Stomach (tissue), 8 donors: ENCODE measurements at regions not wholly inside any gene's neighbourhood (a gene's known extent, or its start where the extent isn't known, plus 50 kb on each side); places are given as distances from the start of the nearest gene placed in this dataset.

Experiments used
- DNase-seq, 2 donors: peaks; one replicate each; pipeline versions ENCODE4 v3.0.0 to v3.0.0-alpha.2; 2013 to 2019
- H3K27ac ChIP-seq, 5 donors: fragments of 200-600 bp in 4 of 5; sonication (generic) in 4 of 5; one replicate each; pipeline ENCODE4 v1.5.1; 2013 to 2019; ENCODE audit warnings: mild to moderate bottlenecking in 1 of 5, moderate library complexity in 1 of 5
- H3K27me3 ChIP-seq, 3 donors: fragments of 200-600 bp; sonication (generic); one replicate each; pipeline ENCODE4 v1.5.1; 2017 to 2019; ENCODE audit warnings: mixed run types in 1 of 3
- H3K36me3 ChIP-seq, 4 donors: fragments of 200-600 bp; sonication (generic); 1 replicate in 3 of 4; 2 replicates in 1 of 4; pipeline ENCODE4 v1.5.1; 2016 to 2019
- H3K4me1 ChIP-seq, 4 donors: fragments of 200-600 bp; sonication (generic); one replicate each; pipeline ENCODE4 v1.5.1; 2016 to 2019
- H3K4me3 ChIP-seq, 4 donors: fragments of 200-600 bp; sonication (generic) in 3 of 4; one replicate each; pipeline ENCODE4 v1.5.1; 2016 to 2019; ENCODE audit warnings: mild to moderate bottlenecking in 1 of 4
- H3K9me3 ChIP-seq, 4 donors: fragments of 200-600 bp; sonication (generic); one replicate each; pipeline ENCODE4 v1.5.1; 2016 to 2019
- EP300 ChIP-seq: sonication (generic); formaldehyde crosslinking; IDR thresholded peaks from one replicate; pipeline ENCODE4 v1.6.1; 2017; ENCODE audit warnings: antibody characterized with exemption
- POLR2A ChIP-seq, 4 donors: fragments of 450-650 bp; IDR thresholded peaks; one replicate each; pipeline ENCODE4 v1.6.1; 2016; ENCODE audit warnings: antibody characterized with exemption in 4 of 4, control low read depth in 2 of 4, mild to moderate bottlenecking in 1 of 4, moderate library complexity in 1 of 4
- POLR2AphosphoS5 ChIP-seq, 3 donors: sonication (generic); formaldehyde crosslinking; IDR thresholded peaks; one replicate each; pipeline ENCODE4 v1.6.1; 2016; ENCODE audit warnings: antibody characterized with exemption in 3 of 3
- WGBS, 5 donors: extraction: QIAGEN DNeasy Blood & Tissue Kit in 3 of 5; methylation state at CpG; one replicate each; pipeline versions ENCODE4 v1.1.5 to v1.1.7; 2013 to 2018; 5-methylcytosine and 5-hydroxymethylcytosine counted together
- intact Hi-C: fragments of 100-400 bp; cut with DNase I; formaldehyde crosslinking; loops from one replicate; pipeline ENCODE4 v1.15.1; 2023; ENCODE audit warnings: low total_unique reads
- TF ChIP-seq, protein P1 (sequence below), 7 experiments: fragments of 450-650 bp in 4 of 7; fragments of 200-600 bp in 3 of 7; sonication (generic) in 3 of 7; IDR thresholded peaks; one replicate each; pipeline ENCODE4 v1.5.1; 2016 to 2019; ENCODE audit warnings: antibody characterized with exemption in 7 of 7, control low read depth in 2 of 7, mild to moderate bottlenecking in 1 of 7
- donor health status: healthy with polysubstance abuse.
- donor health status: Bipolar disorder and iron deficiency.
- donor health status: healthy.

DNA sequence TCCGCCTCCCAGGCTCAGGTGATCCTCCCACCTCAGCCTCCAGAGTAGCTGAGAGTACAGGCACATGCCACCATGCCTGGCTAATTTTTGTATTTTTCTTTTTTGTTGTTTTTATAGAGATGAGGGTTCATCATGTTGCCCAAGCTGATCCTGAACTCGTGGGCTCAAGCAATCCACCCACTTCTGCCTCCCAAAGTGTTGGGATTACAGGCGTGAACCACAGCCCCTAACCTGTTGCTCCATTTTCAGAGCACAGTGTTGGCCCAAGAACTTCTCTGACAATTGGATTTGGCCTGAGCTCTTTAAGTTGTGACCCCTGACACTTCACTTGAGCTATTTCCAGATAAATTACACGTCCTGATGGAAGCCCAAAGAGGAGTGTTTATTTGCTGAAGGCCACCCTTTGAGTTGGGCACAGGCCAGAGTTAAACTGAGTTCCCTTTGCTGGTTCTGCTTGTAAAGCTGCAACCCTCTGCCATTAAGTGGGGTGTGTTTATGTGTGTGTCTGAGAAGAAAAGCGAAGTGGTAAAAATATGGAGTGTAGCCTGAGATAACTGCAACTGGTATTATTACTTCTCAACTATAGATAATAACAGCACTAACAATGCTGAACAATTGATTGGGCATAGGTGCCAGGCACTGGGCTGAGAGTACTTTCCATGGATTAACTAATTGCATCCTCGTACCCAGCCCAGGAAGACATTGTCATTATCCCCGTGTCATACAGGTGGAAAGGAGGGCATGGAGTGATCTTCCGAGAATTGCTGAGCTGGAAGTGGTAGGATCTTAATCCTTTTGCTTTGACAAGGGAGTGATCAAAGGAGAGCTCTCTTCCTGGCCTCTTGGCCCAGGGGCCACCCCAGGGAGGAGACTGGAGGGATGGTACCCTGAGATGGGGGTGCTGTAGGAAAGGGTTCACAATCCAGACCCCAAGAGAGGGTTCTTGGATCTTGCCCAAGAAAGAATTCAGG, 91.5 kb upstream of the PROK2 start:
- intact Hi-C loops, result no loop called here
- 59 to 69% (median 60%) methylated on average over 8 of the region's 8 CpGs for WGBS, 5 donors
- DNase-seq, result no peak
- Histone ChIP-seq H3K4me1 (peaks cover 0 to 5% (median 0%) of the 10 kb centered on the region in 4 donors), H3K4me3 (no peak overlapping the region), H3K27ac (no peak overlapping the region), H3K27me3 (no peaks in the 10 kb centered on the region), H3K9me3 (no peaks in the 10 kb centered on the region), H3K36me3 (no peaks in the 10 kb centered on the region)
- TF ChIP-seq, protein P1, sequence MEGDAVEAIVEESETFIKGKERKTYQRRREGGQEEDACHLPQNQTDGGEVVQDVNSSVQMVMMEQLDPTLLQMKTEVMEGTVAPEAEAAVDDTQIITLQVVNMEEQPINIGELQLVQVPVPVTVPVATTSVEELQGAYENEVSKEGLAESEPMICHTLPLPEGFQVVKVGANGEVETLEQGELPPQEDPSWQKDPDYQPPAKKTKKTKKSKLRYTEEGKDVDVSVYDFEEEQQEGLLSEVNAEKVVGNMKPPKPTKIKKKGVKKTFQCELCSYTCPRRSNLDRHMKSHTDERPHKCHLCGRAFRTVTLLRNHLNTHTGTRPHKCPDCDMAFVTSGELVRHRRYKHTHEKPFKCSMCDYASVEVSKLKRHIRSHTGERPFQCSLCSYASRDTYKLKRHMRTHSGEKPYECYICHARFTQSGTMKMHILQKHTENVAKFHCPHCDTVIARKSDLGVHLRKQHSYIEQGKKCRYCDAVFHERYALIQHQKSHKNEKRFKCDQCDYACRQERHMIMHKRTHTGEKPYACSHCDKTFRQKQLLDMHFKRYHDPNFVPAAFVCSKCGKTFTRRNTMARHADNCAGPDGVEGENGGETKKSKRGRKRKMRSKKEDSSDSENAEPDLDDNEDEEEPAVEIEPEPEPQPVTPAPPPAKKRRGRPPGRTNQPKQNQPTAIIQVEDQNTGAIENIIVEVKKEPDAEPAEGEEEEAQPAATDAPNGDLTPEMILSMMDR (IDR thresholded peaks at IDR 0.05), result no peak
- TF ChIP-seq POLR2AphosphoS5 (IDR thresholded peaks at IDR 0.05) (no peak), POLR2A (IDR thresholded peaks at IDR 0.05) (no peak), EP300 (no peak)

DNA sequence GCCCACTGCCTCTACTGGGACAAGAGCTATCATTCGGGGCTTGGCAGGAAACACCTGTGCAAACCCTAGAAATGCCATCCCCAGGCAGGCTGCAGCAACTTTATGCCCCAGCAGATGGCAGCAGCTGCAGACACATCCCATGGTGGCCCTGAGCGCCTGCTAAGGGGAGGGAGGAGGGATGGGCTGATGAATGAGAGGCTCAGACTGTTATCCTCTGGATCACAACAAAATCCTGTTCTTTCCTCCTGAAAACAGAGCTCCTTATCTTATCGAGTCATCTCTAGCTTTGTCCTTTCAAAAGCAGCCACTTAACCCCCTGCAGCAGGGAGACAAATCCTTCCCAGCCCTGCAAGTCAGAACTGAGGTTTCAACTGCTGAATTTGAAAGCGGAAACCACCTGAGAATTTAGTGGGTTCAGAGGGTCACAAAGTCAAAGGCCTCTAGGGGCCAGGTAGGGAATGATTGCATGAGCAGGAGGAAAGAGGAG, 90.6 kb upstream of the PROK2 start:
- TF ChIP-seq POLR2AphosphoS5 (IDR thresholded peaks at IDR 0.05), result peak in 1 of 3 donors; percentile 46
- TF ChIP-seq POLR2A (IDR thresholded peaks at IDR 0.05), result no peak
- TF ChIP-seq EP300, result no peak
- TF ChIP-seq, protein P1 (IDR thresholded peaks at IDR 0.05), result peak in 5 of 7 experiments; percentile 49 to 87 (median 81)
- Histone ChIP-seq H3K9me3 (no peaks in the 10 kb centered on the region), H3K4me1 (peaks cover 0 to 5% (median 0%) of the 10 kb centered on the region in 4 donors), H3K27ac (no peak overlapping the region), H3K4me3 (no peak overlapping the region), H3K27me3 (no peaks in the 10 kb centered on the region), H3K36me3 (no peaks in the 10 kb centered on the region)
- intact Hi-C loops, result no loop called here
- peak; percentile 76 to 91 for DNase-seq
- WGBS, 5 donors, result 22 to 23% (median 23%) methylated on average over 4 of the region's 4 CpGs

DNA sequence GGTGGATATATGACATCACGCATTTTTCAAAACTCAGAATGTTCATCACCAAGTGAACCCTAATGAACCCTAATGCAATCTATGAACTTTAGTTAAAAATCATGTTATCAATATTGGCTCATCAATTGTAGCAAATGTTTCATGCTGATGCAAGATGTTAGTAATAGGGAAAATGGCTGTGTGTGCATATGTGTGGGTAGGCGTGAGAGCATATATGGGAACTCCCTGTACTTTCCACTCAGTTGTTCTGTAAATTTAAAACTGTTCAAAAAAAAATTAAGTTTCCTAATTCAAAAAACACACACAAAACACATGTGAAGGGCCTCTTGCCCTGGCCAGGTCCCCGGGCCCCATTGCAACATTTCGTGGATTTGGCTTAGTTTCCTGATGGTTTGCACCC, 89.7 kb upstream of the PROK2 start:
- Histone ChIP-seq H3K27ac (no peak overlapping the region), H3K4me3 (no peak overlapping the region), H3K27me3 (no peaks in the 10 kb centered on the region), H3K4me1 (peaks cover 0 to 5% (median 0%) of the 10 kb centered on the region in 4 donors), H3K9me3 (no peaks in the 10 kb centered on the region), H3K36me3 (no peaks in the 10 kb centered on the region)
- no peak for DNase-seq
- no peak for TF ChIP-seq EP300
- TF ChIP-seq POLR2AphosphoS5 (IDR thresholded peaks at IDR 0.05), result no peak
- intact Hi-C loops, result no loop called here
- WGBS, 5 donors, result 76 to 92% (median 89%) methylated on average over 4 of the region's 4 CpGs

DNA sequence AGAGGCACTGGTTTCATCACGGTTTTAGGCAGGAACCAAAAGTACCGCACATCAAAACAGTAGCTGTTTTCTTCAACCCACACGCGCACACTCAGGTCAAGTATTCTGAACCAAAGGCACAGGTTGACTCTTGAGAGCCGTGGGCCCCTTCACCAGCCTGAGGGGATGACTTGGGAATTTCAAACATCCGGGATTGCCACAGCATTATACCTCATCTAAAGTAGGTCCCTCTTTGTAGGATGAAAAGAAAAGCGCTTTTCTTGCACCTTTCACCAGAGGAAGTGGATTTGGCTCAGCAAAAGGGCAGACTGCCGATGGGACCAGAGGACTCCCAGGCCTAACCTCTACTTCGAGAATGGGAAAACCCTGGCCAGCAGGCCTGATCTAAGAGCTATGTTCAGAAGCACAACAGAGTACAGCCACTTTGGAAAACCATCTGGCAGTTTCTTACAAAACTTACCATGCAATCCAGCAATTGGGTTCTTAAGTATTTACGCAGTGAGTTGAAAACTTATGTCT, 88.2 kb upstream of the PROK2 start:
- no peak for TF ChIP-seq POLR2A (IDR thresholded peaks at IDR 0.05)
- TF ChIP-seq POLR2AphosphoS5 (IDR thresholded peaks at IDR 0.05), result no peak
- TF ChIP-seq EP300, result no peak
- TF ChIP-seq, protein P1 (IDR thresholded peaks at IDR 0.05), result no peak
- no peaks in the 10 kb centered on the region for H3K27me3 ChIP-seq
- WGBS, 5 donors, result 67 to 86% (median 70%) methylated on average over 10 of the region's 10 CpGs
- intact Hi-C loops, result no loop called here
- H3K36me3 ChIP-seq, result no peaks in the 10 kb centered on the region
- H3K4me3 ChIP-seq, result no peak overlapping the region
- H3K4me1 ChIP-seq, result peaks cover 0 to 5% (median 0%) of the 10 kb centered on the region in 4 donors
- H3K27ac ChIP-seq, result no peak overlapping the region
- no peaks in the 10 kb centered on the region for H3K9me3 ChIP-seq
- DNase-seq, result no peak
